DND-41 (cell line): ENCODE measurements at regions not wholly inside any gene's neighbourhood (a gene's known extent, or its start where the extent isn't known, plus 50 kb on each side); places are given as distances from the start of the nearest gene placed in this dataset.

Experiments
- EZH2 ChIP-seq: IDR thresholded peaks from 3 replicates; pipeline ENCODE4 v1.6.1; 2012; ENCODE audit warnings: borderline replicate concordance, low read depth, mild to moderate bottlenecking, moderate library complexity, low read length, inconsistent platforms; ENCODE audit not compliant: severe bottlenecking
- TF ChIP-seq, protein P1 (sequence below): IDR thresholded peaks from 2 replicates; pipeline ENCODE4 v1.5.1; 2012; ENCODE audit warnings: borderline replicate concordance, low read length, moderate library complexity, mild to moderate bottlenecking; ENCODE audit not compliant: poor library complexity, severe bottlenecking; ENCODE audit errors: extremely low read depth

DNA sequence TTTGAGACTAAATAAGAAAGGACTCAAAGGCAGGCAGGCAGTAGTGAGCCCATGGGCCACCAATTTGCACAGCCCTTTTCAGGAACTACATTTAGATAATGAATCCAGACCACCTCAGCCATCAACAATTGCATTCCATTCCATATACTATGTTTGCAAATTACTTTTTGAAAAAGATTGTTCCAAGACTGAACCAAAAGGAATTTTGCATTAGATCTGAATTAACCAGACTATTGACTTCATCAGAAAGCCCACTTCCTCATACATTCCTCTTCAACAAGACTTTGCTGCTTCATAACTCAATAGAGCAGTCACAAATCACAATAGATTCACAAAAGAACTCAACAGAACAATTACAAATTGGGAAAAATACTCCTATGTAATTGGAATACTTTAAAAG lies 229.1 kb downstream of the SIM1 start:
- TF ChIP-seq, protein P1, sequence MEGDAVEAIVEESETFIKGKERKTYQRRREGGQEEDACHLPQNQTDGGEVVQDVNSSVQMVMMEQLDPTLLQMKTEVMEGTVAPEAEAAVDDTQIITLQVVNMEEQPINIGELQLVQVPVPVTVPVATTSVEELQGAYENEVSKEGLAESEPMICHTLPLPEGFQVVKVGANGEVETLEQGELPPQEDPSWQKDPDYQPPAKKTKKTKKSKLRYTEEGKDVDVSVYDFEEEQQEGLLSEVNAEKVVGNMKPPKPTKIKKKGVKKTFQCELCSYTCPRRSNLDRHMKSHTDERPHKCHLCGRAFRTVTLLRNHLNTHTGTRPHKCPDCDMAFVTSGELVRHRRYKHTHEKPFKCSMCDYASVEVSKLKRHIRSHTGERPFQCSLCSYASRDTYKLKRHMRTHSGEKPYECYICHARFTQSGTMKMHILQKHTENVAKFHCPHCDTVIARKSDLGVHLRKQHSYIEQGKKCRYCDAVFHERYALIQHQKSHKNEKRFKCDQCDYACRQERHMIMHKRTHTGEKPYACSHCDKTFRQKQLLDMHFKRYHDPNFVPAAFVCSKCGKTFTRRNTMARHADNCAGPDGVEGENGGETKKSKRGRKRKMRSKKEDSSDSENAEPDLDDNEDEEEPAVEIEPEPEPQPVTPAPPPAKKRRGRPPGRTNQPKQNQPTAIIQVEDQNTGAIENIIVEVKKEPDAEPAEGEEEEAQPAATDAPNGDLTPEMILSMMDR: no peak
- no peak for TF ChIP-seq EZH2
